ENCODE measurements at regions not wholly inside any gene's neighbourhood (a gene's known extent, or its start where the extent isn't known, plus 50 kb on each side); places are given as distances from the start of the nearest gene placed in this dataset.
"Not testable (repeated sequence)": the region's sequence is repeated elsewhere in the genome, so short reads cannot be mapped to it uniquely, and the experiment has no call there.

DNA sequence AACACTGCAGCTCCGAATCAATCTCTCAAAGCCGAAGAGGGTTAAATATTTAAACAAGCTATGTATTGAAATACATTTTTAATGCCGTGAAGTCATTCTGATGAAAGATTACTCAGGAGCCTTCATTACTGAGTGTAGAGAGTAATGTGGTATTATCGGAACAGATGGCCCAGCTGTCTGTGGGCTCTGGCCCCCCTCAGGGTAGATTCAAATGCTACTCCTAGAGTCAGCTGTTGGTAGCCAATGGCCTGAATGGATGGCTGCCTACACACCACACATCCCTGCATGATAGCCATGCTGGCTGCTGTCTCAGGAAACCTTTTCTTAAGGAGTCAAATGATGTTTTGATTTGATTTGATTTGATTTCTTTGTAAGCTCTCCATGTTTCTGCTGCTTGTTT is 732.3 kb upstream of the CELF4 start:
- DNase-seq (ENCODE audit: low spot score): no peak

- no peak for DNase-seq (ENCODE audit: low spot score)
These were observed 724.6 kb upstream of the CELF4 start for GRCh38 chr18:38290229-38290628.

- DNase-seq (ENCODE audit: low spot score): no peak
These were observed 719.4 kb upstream of the CELF4 start for GRCh38 chr18:38284972-38285371.

GRCh38 chr18:38263066-38263465 is 697.5 kb upstream of the CELF4 start:
- no peak for DNase-seq (ENCODE audit: low spot score)

GRCh38 chr18:38262661-38263060 is 697.1 kb upstream of the CELF4 start:
- DNase-seq (ENCODE audit: low spot score): no peak

DNA sequence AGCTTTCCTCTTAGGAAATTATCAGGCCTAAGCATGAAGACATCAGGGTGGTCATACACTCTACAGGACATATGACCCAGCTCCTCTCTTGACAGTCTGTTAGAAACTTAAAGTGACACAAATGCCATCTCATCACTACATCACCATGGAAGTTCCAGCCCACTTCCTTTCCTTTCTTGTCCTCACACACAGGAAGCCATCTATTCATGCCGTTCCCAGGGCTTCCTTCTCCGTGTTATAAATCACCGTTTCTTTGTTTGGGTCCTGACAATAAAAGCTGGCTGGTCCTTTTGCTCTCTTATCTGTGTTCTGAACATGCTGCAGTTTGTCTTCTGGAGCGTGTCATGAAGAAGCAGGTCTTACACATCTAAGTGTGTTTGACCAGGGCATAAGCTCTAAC is 692.1 kb upstream of the CELF4 start:
- no peak for DNase-seq (ENCODE audit: low spot score)

GRCh38 chr18:38256366-38256765 is 690.8 kb upstream of the CELF4 start:
- no peak for DNase-seq (ENCODE audit: low spot score)

- no peak for DNase-seq (ENCODE audit: low spot score)
These were observed 685.4 kb upstream of the CELF4 start for GRCh38 chr18:38250971-38251370.

GRCh38 chr18:38244480-38244879 is 678.9 kb upstream of the CELF4 start:
- DNase-seq (ENCODE audit: low spot score): no peak

DNA sequence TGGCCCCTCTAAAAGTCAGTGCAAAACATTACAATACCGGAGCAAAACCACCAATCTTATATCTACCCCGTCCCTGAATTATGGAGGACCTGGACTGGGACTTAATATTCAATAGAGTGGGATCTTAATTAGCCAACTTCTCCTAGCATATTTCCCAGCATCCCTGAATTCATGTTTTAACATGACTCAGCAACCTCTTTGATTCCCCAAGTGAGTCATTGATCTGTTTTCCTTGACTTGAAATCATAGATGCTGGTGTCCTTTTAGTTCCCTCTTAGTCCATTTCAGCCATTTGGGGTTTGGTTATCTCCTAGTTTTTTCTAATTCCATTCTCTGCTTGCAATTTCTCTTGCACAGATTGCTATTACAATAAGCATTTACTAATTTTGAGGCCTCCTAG is 677.7 kb upstream of the CELF4 start:
- DNase-seq (ENCODE audit: low spot score): no peak

DNA sequence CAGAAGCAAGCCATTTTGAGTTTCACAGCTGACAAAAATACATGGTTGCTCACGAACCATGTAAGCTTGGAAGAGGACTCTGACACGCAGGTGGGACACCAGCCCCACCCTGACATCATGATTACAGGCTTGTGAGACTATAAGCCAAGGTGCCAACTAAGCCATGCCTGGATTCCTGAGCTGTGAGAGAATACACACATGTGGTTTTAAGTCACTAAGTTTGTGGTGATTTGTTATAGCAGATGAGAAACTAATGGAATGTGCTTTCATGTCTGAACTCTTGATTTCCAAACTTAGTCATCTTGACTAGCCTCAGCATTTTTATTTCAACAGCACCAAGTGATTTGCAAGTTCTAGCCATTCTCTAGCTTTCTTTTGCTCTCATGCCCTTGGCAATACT is 676.1 kb upstream of the CELF4 start:
- no peak for DNase-seq (ENCODE audit: low spot score)

DNA sequence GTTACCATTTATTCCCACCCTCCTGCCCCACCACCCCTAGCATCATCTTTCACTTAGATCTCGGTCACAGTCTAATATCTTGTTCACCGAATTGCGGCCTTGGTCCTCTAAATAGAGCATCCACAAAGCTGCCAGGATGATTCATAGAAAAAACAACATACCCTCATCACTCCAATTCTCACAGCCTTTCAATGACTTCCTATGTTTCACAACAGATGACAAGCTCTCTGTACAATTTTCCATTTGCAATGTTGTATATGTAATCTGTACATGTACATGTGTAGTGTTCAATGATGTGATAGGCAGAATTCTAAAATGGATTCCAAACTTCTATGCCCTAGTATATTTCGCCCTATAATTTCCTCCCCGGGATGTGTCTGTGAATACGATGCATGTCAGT is 675.6 kb upstream of the CELF4 start:
- no peak for DNase-seq (ENCODE audit: low spot score)

DNA sequence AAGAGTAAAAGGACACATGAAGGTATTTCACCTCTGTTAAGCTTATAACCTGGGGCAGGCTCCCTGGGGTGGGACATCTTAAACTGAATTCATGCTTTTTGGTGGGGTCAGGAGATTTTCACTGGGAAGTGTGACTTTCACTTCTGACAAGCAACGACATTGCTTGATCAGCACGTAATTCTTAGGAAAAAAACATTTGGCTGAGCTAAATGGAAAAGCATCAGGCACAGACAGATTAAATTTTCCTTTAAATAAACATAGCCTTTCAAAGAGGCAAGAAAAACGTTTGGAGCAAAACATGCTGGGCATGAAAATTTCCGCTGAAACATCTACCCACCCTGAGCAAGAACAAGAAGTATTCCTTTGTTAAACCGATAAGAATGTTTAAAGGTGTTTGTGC is 674.0 kb upstream of the CELF4 start:
- no peak for DNase-seq (ENCODE audit: low spot score)

GRCh38 chr18:38237796-38238195 is 672.2 kb upstream of the CELF4 start:
- no peak for DNase-seq (ENCODE audit: low spot score)

GRCh38 chr18:38221476-38222100 is 656.0 kb upstream of the CELF4 start:
- no peak for DNase-seq (ENCODE audit: low spot score)

DNA sequence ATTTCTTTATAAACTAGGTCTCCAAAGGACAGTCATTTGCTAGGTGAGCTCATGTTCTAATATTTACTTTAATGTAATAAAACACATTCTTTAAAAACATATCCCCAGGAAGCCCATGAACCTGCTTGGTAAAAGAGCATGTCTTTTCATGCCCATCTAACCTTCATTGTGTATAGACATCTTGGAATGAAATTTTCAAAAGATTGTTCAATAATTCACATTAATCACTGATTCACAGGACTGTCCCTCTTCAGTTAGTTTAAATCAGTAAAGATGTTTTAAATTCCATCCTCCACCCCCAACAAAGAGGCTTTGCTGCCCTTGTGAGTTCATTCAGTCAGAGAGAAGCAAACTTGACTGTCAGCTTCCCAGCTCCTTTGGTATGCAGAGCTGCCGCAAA is 633.4 kb upstream of the CELF4 start:
- DNase-seq (ENCODE audit: low spot score): no peak

GRCh38 chr18:38198526-38198925 is 632.9 kb upstream of the CELF4 start:
- no peak for DNase-seq (ENCODE audit: low spot score)

GRCh38 chr18:38186491-38186890 is 620.9 kb upstream of the CELF4 start:
- DNase-seq (ENCODE audit: low spot score): no peak

DNA sequence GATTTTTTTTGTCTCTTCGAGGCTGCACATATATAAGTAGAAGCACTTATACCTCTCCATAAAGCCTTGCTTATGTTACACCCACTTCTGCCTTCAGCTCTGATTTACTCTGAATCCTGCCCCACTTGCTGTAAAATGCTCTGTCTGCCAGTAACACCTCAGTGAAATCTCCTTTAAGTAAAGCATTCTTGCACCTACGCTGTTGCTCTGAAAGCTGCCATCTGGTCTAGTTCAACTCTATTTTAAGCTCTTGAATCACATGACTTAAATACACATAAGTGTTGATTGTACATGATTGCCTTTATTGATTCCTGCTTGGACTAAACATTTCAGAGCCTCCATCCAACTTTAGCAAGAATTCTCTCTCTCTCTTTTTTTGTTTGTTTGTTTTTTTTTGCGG is 609.0 kb upstream of the CELF4 start:
- no peak for DNase-seq (ENCODE audit: low spot score)

DNA sequence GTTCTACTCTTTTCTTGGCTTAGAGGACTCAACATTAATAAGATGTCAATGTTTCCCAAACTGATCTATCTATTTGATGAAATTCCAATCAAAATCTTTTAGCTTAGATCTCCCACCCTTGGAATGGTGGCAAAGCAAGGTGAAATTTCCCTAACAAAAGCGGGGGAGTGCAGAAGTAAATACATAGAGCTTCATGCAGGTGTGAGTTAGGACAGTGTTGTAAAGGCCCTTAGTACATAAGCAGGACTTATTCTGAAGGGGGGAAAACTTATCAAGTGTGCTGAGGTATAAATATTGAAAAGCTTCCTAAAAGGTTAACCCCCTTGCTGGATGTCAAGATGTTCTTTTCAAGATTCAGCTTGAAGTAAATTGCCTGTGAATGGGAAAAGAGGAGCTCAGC is 608.6 kb upstream of the CELF4 start:
- no peak for DNase-seq (ENCODE audit: low spot score)

DNA sequence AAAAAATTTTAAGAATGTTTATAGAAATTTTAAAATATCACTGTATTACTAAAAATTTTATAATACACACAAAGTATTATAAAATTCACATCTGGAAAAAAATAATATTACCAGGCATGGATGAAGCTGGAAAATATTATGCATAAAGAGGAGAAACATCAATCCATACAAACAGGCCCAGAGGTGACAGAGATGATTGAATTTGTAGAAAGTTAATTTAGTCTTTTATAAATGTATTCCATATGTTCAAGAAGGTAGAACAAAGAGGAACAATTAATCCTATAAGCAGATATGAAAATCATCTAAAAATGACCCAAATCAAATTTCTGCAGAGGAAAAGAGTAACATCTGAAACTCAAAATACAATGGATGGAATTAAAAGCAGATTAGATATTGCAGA is 605.2 kb upstream of the CELF4 start:
- DNase-seq (ENCODE audit: low spot score): no peak

DNA sequence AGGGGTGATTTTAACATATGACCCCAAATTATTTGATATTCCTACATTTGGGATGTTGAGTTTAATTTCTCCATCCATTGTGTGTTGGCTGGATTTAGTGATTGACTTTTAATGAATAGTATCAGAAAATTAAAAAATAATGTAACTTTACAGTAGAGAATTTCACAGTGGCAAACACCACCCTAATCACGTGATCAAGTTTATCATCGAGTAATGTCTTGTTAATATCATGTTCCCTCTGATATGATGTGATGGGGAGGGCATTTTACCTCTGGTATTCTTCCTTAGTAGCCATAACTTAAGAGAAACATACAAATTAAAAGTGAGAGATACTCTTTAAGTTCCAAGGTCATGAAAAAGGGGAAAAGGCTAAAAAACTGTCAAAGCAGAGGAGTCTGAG is 602.0 kb upstream of the CELF4 start:
- DNase-seq (ENCODE audit: low spot score): no peak

DNA sequence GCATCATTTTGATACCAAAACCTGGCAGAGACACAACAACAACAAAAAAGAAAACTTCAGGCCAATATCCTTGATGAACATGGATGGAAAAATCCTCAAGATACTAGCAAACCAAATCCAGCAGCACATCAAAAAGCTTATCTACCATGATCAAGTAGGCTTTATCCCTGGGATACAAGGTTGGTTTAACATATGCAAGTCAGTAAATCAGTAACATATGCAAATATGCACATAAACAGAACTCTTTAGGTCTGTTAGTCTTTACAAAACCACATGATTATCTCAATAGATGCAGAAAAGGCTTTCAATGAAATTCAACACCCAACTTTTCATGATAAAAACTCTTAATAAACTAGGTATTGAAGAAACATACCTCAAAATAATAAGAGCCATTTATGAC is 587.5 kb upstream of the CELF4 start:
- not testable (repeated sequence) for DNase-seq (ENCODE audit: low spot score)

DNA sequence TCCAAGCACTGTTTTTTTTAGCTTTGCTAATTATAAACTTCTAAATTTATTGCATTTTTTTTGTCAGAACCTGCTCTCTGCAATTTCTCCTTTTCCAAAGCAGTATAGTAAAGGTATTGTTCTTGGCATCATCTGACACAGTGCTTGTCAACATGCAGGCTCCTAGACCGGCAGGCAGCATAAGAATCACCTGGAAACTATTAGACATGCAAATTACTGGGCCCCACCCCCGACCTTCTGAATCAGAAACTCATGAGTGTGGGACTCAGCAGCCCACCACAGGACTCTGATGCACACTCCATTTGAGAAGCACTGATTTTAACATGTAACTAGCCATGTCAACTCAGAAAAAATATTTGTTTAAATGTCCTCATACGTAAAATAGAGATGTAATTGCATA is 551.1 kb upstream of the CELF4 start:
- no peak for DNase-seq (ENCODE audit: low spot score)

- no peak for DNase-seq (ENCODE audit: low spot score)
These were observed 549.6 kb upstream of the CELF4 start for GRCh38 chr18:38115201-38115600.

All from CD4-positive, alpha-beta T cell treated with Interleukin-6 at 100 ng/mL for 8 hours (primary cell).